CD14-positive monocyte (primary cell): ENCODE measurements at regions not wholly inside any gene's neighbourhood (a gene's known extent, or its start where the extent isn't known, plus 50 kb on each side); places are given as distances from the start of the nearest gene placed in this dataset.

Source experiments
- DNase-seq, 3 donors: peaks; one replicate each; pipeline ENCODE4 v3.0.0-alpha.2; 2011 to 2022
- H2AFZ ChIP-seq: 2 replicates; pipeline ENCODE4 v1.6.0; 2012; ENCODE audit warnings: mild to moderate bottlenecking, low read depth, low read length, inconsistent platforms; ENCODE audit not compliant: insufficient read depth, poor library complexity, severe bottlenecking
- H3K27ac ChIP-seq, 2 donors: 1 replicate in 1 of 2; 2 replicates in 1 of 2; pipeline ENCODE4 v1.5.1; 2012 to 2013; ENCODE audit warnings: low read length in 2 of 2, control low read depth in 1 of 2, inconsistent platforms in 1 of 2, low read depth in 1 of 2, mild to moderate bottlenecking in 1 of 2
- H3K27me3 ChIP-seq, 2 donors: one replicate each; pipeline versions ENCODE4 v1.6.0 to v1.6.1; 2011 to 2013; ENCODE audit warnings: low read length in 2 of 2; ENCODE audit not compliant: control insufficient read depth in 2 of 2, insufficient read depth in 2 of 2
- H3K36me3 ChIP-seq, 2 donors: replicated peaks in 1 of 2; 1 replicate in 1 of 2; 2 replicates in 1 of 2; pipeline versions ENCODE4 v1.5.1 to v1.6.1; 2012 to 2013; ENCODE audit warnings: low read length in 2 of 2, control low read depth in 1 of 2, inconsistent platforms in 1 of 2, mild to moderate bottlenecking in 1 of 2; ENCODE audit not compliant: insufficient read depth in 2 of 2, control insufficient read depth in 1 of 2
- H3K4me1 ChIP-seq, 2 donors: 1 replicate in 1 of 2; 2 replicates in 1 of 2; pipeline versions ENCODE4 v1.5.1 to v1.6.1; 2012 to 2013; ENCODE audit warnings: low read length in 2 of 2, control low read depth in 1 of 2, inconsistent platforms in 1 of 2, mild to moderate bottlenecking in 1 of 2, moderate library complexity in 1 of 2; ENCODE audit not compliant: insufficient read depth in 2 of 2, control insufficient read depth in 1 of 2
- H3K4me2 ChIP-seq: replicated peaks from 2 replicates; pipeline ENCODE3; 2012; ENCODE audit warnings: low read length, moderate library complexity, mild to moderate bottlenecking; ENCODE audit not compliant: poor library complexity, severe bottlenecking; ENCODE audit errors: extremely low read depth
- H3K4me3 ChIP-seq, 3 experiments: fragments of 200-600 bp in 1 of 3; sonication (generic) in 1 of 3; replicated peaks in 1 of 3; 1 replicate in 2 of 3; 2 replicates in 1 of 3; pipeline ENCODE4 v1.5.1; 2011 to 2013; ENCODE audit warnings: low read length in 3 of 3, mild to moderate bottlenecking in 3 of 3, control low read depth in 2 of 3, low read depth in 2 of 3, inconsistent platforms in 1 of 3, moderate library complexity in 1 of 3
- H3K79me2 ChIP-seq: 2 replicates; pipeline ENCODE4 v1.6.0; 2012; ENCODE audit warnings: mild to moderate bottlenecking, control low read depth, inconsistent platforms, low read length, moderate library complexity; ENCODE audit not compliant: insufficient read depth
- H3K9ac ChIP-seq: 2 replicates; pipeline ENCODE4 v1.6.0; 2017; ENCODE audit warnings: low read length, mild to moderate bottlenecking; ENCODE audit not compliant: insufficient read depth, poor library complexity, severe bottlenecking
- H3K9me3 ChIP-seq, 2 donors: replicated peaks in 1 of 2; 1 replicate in 1 of 2; 2 replicates in 1 of 2; pipeline versions ENCODE4 v1.5.1 to v1.6.1; 2012 to 2013; ENCODE audit warnings: low read length in 2 of 2, control low read depth in 1 of 2; ENCODE audit not compliant: control insufficient read depth in 1 of 2, insufficient read depth in 1 of 2
- H4K20me1 ChIP-seq: 2 replicates; pipeline ENCODE4 v1.6.0; 2012; ENCODE audit warnings: mild to moderate bottlenecking, low read length, control low read depth, moderate library complexity; ENCODE audit not compliant: insufficient read depth
- H3K27ac Mint-ChIP-seq, 7 donors: one replicate each; pipeline ENCODE4 v1.8.0; 2020; ENCODE audit warnings: mild to moderate bottlenecking in 7 of 7, mixed read lengths in 7 of 7, moderate library complexity in 6 of 7, inconsistent platforms in 2 of 7
- H3K27me3 Mint-ChIP-seq, 3 donors: one replicate each; pipeline ENCODE4 v1.8.0; 2021 to 2022; ENCODE audit warnings: low read depth in 3 of 3, mild to moderate bottlenecking in 3 of 3, mixed read lengths in 3 of 3, moderate library complexity in 3 of 3, inconsistent platforms in 1 of 3
- H3K36me3 Mint-ChIP-seq, 2 donors: one replicate each; pipeline ENCODE4 v1.8.0; 2020; ENCODE audit warnings: mixed read lengths in 2 of 2, inconsistent platforms in 1 of 2, mild to moderate bottlenecking in 1 of 2
- H3K4me1 Mint-ChIP-seq: one replicate; pipeline ENCODE4 v1.8.0; 2020; ENCODE audit warnings: mild to moderate bottlenecking, mixed read lengths
- H3K4me3 Mint-ChIP-seq, 2 donors: one replicate each; pipeline ENCODE4 v1.8.0; 2020; ENCODE audit warnings: mild to moderate bottlenecking in 2 of 2, mixed read lengths in 2 of 2, moderate library complexity in 1 of 2
- H3K9me3 Mint-ChIP-seq, 7 donors: one replicate each; pipeline ENCODE4 v1.8.0; 2020 to 2022; ENCODE audit warnings: mixed read lengths in 7 of 7, mild to moderate bottlenecking in 6 of 7, moderate library complexity in 6 of 7, inconsistent platforms in 2 of 7
- WGBS: methylation state at CpG from one replicate; pipeline ENCODE4 v1.1.5; 2013; ENCODE audit warnings: missing lambda C conversion rate; ENCODE audit not compliant: insufficient coverage; 5-methylcytosine and 5-hydroxymethylcytosine counted together
- intact Hi-C, 2 donors: fragments of 100-400 bp; cut with micrococcal nuclease; formaldehyde crosslinking; loops; one replicate each; pipeline versions ENCODE4 v1.15.0 to v1.15.1; 2023
- TF ChIP-seq, protein P1 (sequence below): fragments of 200-600 bp; IDR thresholded peaks from one replicate; pipeline ENCODE4 v1.8.0; 2022; ENCODE audit warnings: antibody characterized with exemption, mild to moderate bottlenecking

GRCh38 chr13:44678197-44678596 lies 102.1 kb upstream of the TSC22D1 start:
- Mint-ChIP-seq H3K36me3 (no peaks in the 10 kb centered on the region), H3K4me1 (no peaks in the 10 kb centered on the region), H3K9me3 (peaks cover 2 to 16% (median 9%) of the 10 kb centered on the region in 7 donors), H3K4me3 (no peak overlapping the region), H3K27me3 (peaks cover 0 to 1% (median 0%) of the 10 kb centered on the region in 3 donors), H3K27ac (no peak overlapping the region)
- no peaks in the 10 kb centered on the region for H3K4me1 ChIP-seq
- WGBS: 93% methylated on average over 4 of the region's 6 CpGs
- H4K20me1 ChIP-seq: no peaks in the 10 kb centered on the region
- H3K9me3 ChIP-seq: no peaks in the 10 kb centered on the region
- H3K4me3 ChIP-seq: no peak overlapping the region
- no peak for DNase-seq
- no peaks in the 10 kb centered on the region for H3K79me2 ChIP-seq
- no peak overlapping the region for H3K4me2 ChIP-seq
- H3K27ac ChIP-seq: no peak overlapping the region
- TF ChIP-seq, protein P1, sequence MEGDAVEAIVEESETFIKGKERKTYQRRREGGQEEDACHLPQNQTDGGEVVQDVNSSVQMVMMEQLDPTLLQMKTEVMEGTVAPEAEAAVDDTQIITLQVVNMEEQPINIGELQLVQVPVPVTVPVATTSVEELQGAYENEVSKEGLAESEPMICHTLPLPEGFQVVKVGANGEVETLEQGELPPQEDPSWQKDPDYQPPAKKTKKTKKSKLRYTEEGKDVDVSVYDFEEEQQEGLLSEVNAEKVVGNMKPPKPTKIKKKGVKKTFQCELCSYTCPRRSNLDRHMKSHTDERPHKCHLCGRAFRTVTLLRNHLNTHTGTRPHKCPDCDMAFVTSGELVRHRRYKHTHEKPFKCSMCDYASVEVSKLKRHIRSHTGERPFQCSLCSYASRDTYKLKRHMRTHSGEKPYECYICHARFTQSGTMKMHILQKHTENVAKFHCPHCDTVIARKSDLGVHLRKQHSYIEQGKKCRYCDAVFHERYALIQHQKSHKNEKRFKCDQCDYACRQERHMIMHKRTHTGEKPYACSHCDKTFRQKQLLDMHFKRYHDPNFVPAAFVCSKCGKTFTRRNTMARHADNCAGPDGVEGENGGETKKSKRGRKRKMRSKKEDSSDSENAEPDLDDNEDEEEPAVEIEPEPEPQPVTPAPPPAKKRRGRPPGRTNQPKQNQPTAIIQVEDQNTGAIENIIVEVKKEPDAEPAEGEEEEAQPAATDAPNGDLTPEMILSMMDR: no peak
- H2AFZ ChIP-seq: no peak overlapping the region
- no peaks in the 10 kb centered on the region for H3K27me3 ChIP-seq
- intact Hi-C loops: no loop called here
- no peaks in the 10 kb centered on the region for H3K36me3 ChIP-seq
- no peak overlapping the region for H3K9ac ChIP-seq

DNA sequence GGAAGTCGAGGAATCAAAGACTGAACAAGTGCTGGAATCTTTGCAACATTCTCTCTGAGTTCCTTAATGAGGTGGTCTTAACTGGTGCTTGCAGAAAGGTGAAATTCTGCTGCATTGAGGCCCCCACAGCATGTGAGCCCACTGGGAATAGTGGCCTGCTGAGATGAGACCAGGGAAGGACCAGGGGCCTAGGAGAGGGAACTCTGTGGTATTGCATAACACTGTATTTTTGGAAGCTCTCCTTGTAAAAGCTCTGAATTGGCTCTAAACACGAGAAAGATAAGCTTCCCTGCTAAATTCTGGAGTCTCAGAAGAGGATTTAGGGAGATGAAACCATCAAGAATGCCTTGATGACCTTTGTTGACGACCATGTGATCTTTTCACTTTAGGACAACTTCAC lies 100.4 kb upstream of the TSC22D1 start:
- H3K27ac ChIP-seq: no peak overlapping the region
- Mint-ChIP-seq H3K9me3 (peaks cover 0 to 11% (median 6%) of the 10 kb centered on the region in 7 donors), H3K4me3 (no peak overlapping the region), H3K27me3 (peaks cover 0 to 3% (median 0%) of the 10 kb centered on the region in 3 donors), H3K36me3 (no peaks in the 10 kb centered on the region), H3K4me1 (no peaks in the 10 kb centered on the region), H3K27ac (no peak overlapping the region)
- H3K36me3 ChIP-seq: no peaks in the 10 kb centered on the region
- intact Hi-C loops: no loop called here
- H3K79me2 ChIP-seq: no peaks in the 10 kb centered on the region
- H4K20me1 ChIP-seq: no peaks in the 10 kb centered on the region
- WGBS: no CpG with 5 or more reads among the region's 3 CpGs
- TF ChIP-seq, protein P1: no peak
- no peak overlapping the region for H2AFZ ChIP-seq
- no peak overlapping the region for H3K4me2 ChIP-seq
- no peak overlapping the region for H3K9ac ChIP-seq
- no peaks in the 10 kb centered on the region for H3K27me3 ChIP-seq
- H3K9me3 ChIP-seq: no peaks in the 10 kb centered on the region
- DNase-seq: no peak
- H3K4me1 ChIP-seq: no peaks in the 10 kb centered on the region
- H3K4me3 ChIP-seq: no peak overlapping the region
